SHP77 (cell line): ENCODE measurements at regions not wholly inside any gene's neighbourhood (a gene's known extent, or its start where the extent isn't known, plus 50 kb on each side); places are given as distances from the start of the nearest gene placed in this dataset.

ENCODE experiments used
- DNase-seq, 2 experiments: peaks; one replicate each; lab custom pipeline; 2025; lab: John Stamatoyannopoulos, UW

- DNase-seq, result no peak
Observed at GRCh38 chr6:149149653-149150052, 167.9 kb upstream of the TAB2 start.

DNA sequence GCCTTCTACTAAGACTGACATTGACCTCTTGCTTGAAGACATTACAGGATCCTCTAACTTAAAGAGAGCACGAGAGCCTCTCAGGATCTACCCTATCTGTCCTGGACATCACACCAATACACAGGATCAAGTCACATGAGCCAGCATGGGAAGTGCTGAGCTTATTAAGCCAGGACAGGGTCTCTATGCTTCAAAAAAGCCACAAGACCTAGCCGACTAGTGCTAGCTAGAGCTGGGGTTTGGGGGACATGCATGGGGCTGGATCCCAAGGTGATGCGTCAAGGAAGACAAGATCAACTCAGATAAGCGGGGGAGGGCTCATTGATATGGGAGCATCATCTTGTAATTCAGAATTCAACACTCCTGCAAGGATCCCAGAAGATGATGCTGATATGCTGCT lies 167.2 kb upstream of the TAB2 start:
- DNase-seq, result no peak

- DNase-seq, result no peak
Observed at GRCh38 chr6:149150801-149151398, 166.6 kb upstream of the TAB2 start.

DNA sequence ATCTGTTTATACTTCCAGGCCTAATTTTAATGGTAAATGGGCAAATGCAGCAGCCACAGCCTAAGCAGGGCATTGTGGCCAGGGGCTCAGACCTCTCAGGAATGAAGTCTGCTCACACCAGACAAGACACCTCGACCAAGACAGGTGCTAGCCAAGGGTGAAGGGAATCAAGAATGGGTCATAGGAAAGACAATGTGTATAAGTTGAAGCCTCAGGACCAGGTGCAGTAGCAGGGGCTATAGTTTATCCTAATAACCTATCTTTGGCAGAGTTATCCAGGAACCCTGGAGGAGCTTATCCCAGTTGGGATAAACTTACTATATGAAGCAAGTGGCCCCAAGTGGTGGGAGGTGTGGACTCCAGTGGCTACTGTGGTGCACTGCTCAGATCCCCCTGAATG lies 165.0 kb upstream of the TAB2 start:
- no peak for DNase-seq

DNA sequence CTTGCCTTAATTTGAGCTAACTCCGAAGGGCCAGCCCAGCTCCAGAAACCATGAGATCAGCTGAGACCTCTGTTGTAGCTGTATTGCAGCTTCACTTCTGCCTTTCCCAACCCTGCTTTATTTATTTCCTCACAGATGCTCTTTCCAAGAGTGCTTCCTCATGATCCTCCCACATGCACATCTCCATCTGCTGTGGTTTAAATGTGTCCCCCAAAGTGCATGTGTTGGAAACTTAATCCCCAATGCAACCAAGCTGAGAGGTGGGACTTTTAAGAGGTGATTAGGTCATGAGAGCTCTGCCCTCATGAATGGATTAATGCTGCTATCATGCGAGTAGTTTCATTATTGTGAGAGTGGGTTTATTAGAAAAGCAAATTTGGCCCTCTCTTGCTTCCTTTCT lies 164.4 kb upstream of the TAB2 start:
- no peak for DNase-seq

GRCh38 chr6:149153693-149154092 lies 163.8 kb upstream of the TAB2 start:
- no peak for DNase-seq

DNA sequence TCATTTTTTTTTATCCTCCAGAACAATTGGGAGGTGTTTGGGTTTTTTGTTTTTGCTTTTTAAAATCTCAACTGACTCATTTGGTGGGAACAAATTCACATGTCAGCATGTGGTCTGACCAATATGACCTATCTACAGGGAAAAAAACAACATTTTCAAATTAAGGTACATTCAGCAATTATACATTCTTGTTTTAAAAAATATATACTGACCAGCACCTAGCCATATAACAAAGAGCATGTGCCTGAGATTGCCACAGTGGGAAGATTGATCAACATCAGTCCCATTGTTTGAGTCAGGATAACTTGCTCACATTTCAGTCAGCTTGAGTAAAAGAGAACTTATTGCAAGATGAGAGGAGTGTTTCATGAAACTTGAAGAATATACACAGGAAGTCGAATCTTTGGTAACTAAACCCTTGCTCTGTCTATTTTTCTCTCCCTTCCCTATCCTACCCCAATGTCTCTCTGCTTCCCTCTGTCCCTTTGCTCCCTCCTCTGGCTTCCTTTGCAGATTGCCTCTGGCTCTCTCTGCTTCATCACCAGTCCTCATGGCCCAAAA lies 163.2 kb upstream of the TAB2 start:
- DNase-seq, result no peak

DNA sequence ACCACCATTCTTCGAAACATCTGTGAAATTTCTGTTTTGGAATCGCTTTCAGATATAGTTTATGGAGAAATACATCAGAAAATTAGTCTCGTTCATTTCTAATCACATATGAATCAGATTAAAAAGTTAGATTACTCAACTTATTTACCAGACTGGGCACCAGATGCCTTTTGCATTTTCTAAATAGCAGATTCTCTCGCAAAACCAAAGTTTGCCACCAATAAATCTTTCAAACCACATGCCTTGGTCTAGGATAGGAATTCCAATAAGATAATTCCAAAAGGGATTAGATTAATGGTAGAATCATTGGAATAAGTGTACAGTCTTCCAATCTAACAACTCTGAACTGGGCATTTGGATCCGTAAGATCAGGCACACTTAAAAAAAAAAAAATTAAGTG lies 160.4 kb upstream of the TAB2 start:
- no peak for DNase-seq

- no peak for DNase-seq
Observed at GRCh38 chr6:149158076-149158475, 159.4 kb upstream of the TAB2 start.

DNA sequence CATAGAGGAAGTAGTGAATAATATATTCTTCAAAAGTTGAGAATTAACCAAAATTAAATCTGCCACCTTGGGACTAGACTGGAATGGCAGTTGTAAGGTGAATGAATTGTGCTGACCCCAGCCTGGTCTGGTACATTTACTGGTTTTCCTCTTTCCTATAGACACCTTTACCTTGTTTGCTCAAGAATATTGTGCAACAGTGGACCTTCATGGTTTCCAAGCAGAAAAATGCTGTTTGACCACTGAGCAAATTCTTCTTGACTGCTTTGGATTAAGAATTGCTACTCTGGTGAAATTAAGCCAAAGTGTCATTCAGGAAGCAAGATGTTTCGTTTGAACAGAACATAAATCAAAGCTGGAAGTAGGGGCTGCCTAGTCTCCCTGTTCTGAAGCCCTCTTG lies 156.6 kb upstream of the TAB2 start:
- DNase-seq, result no peak

- no peak for DNase-seq
Observed at GRCh38 chr6:149162924-149163323, 154.6 kb upstream of the TAB2 start.

GRCh38 chr6:149164199-149164750 lies 153.2 kb upstream of the TAB2 start:
- no peak for DNase-seq

GRCh38 chr6:149166336-149166735 lies 151.2 kb upstream of the TAB2 start:
- DNase-seq, result no peak

GRCh38 chr6:149166747-149167146 lies 150.8 kb upstream of the TAB2 start:
- DNase-seq, result no peak

DNA sequence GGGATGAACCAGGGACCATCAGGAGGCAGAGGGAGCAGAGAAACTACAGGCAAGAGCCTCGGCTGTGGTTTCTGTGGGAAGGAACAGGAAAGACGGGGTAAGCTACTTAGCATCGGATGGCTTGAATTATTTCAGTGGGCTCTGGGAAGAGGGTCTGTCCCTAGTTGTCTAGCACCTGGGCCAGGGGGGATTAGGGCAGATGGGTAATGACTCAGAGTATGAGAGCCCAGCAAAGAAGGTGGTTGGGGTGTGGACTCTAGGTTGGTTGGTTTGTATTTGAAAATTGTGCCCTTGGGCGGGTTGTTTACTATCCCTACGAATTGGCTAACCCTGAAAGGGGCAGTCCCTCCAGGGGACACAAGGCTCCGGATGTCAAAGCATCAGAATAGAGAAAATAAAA lies 148.5 kb upstream of the TAB2 start:
- no peak for DNase-seq

DNA sequence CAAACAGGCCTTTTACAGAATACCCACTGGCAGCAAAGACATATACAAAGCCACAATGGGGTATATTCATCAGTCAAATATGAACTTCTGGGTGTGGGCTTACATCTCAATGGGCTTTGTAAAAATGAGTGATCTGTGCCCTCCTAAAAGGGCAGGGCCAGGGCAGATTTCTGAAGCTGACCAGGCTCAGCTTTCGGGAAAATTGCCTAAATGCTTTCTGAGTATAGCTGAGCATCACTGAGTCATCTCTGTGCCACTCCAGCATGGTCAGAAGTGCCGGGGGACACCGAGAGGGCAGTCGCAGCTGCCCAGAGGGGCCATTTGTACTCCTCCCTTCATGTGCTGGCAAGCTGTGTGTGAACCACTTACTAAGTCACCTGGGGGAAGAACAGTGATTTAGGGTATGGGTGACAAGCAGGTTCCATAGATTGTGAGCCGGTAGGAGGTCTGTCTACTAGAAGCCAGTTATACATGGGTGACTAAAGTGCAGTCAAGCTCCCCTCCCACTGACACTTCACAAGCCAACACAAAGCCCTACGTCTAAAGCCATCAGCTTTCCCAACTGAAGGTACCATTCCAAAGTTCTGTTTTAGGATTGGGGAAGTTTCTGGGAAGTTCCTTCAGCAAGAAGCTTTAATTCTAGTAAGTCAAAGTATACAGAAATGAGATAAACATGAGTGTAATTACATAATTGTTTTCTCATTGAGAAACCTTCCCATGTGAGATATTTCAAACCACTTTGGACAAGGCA lies 147.6 kb upstream of the TAB2 start:
- DNase-seq, result no peak

DNA sequence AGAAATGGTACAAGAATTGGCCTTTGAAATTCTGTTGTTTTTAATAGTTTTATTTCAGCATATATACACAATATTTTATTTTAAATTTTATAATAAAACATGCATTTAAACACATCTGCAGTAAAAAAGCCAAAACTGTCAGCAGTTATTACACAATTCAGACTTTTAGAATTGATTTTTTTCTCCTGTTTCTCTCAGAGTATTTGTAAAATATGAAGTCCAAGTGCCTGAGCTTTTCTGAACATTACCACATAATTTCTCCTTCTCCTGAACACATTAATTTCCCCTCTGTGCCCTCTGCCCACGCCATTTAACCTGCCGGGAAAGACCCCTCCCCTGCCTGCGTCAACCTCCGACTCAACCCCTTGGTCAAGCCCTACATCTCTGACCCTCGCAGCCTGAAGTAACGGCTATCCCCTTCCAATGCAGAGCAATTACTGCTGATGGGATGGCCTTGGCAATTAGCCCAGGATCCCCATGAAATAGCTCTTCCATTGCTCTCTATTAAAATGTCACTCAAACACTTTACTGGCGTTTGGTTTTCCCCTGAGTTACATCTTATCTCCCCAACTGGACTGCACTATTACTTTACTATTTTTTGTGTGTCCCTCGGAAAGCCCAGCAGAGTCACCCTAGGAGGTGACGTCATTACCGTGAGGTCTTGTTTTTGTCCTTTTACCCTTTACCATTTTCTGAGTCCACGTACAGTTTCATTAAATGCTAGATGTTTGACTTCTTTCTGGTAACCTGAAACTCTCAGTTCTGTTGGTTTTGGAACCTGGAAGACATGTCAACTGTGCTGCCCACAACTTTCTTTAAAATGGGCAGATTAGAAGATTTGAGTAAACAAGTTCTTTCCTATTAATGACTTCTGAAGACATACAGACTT lies 146.7 kb upstream of the TAB2 start:
- DNase-seq, result no peak

DNA sequence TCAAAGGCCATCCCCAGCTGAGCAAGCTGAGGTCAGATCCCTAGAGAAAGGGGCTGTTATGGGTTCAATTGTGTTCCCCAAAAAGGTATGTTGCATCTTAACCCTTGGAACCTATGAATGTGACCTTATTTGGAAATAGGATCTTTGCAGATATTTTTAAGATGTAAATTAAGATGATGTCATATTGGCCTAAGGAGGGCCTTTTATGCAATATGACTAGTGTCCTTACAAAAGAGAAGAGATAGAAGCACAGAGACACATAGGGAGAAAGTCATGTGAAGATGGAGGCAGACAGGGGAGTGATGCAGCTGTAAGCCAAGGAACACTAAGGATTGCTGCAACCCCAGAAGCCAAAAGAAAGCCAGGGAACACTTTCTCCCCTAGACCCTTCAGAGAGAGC lies 144.3 kb upstream of the TAB2 start:
- no peak for DNase-seq

DNA sequence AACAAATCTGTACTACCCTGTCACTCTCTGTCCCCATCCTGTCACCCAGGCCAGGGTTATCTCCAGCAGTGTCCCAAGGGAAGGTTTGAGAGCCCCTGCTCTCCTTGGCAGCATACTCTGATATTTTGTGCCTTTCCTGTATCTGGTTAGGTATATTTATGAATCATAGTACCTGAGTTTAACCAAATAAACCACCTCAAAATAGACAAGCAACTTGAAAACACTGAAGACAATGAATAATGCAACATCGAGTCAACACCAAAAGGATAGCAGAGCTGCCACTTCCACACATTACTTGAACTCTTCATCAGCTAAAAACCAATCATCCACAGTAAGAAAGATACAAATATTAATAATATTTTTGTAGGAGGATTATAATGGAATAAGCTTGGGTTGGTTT lies 142.6 kb upstream of the TAB2 start:
- no peak for DNase-seq

DNA sequence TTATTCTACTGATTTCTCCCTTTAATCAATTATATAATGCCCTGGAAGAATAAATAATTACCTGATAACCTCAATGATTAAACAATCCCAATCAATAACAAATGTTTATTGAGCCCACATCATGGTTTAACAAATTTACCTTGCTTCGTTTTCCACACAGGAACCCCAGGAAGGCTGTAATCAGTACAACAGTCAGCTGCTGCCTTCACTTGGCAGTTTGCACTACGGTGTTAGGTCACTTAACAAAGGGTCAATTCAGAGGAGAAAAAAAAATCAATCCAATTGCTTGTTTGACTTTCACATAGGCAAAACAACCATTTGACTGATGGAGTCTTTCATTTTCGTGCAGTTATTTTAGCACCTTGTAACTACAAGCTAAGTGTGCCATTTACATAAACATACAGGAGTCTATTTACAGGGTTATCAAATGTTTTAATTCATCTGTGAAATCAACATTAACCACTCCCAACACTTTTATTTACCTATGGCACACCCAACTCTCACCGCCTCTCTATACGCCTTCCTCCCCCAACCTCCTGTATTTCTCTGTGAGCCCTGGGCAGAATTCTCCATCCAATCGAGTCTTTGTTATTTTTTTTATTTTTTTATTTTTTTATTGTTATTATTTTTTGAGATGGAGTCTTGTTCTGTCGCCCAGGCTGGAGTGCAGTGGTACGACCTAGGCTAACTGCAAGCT lies 140.4 kb upstream of the TAB2 start:
- no peak for DNase-seq

- DNase-seq, result no peak
Observed at GRCh38 chr6:149179431-149179830, 138.1 kb upstream of the TAB2 start.

- DNase-seq, result no peak
Observed at GRCh38 chr6:149181304-149181703, 136.2 kb upstream of the TAB2 start.
